ENCODE measurements at regions not wholly inside any gene's neighbourhood (a gene's known extent, or its start where the extent isn't known, plus 50 kb on each side); places are given as distances from the start of the nearest gene placed in this dataset.

DNA sequence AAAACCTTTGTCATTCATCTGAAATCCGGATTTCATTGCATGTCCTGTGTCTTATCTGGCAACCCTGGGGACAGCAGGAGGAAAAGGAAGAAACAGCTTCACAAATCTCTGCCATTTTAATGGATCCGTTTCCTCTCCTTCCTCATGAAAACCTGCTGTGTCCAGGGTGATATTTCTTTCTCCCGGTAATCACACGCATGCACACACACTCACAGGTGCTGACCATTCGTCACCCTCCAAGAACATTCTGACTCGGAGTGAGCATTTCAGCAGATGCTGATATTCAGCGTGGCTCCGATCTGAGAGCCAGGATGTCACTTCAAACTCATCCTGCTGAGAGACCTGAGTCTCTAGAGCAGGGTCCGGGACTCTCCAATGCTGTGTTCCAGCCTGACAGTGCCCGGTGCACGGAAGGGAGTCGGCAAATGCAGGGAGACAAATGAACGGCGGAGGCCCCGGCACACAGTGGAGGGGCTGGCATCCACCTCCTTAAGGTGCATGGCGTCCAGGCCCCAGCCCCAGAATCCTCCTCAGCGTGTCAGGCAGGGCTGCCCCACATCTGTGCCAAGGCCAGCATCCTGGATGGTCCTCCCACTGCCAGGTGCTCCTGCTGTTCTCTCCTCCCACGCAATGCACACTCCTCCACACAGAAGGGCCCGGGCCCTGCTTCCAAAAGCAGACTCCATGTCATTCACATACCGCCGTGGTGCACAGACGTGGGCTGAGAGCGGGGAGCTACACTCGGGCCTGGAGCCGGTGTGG, 70.7 kb downstream of the RBFOX3 start:
- DNase-seq = no peak

DNA sequence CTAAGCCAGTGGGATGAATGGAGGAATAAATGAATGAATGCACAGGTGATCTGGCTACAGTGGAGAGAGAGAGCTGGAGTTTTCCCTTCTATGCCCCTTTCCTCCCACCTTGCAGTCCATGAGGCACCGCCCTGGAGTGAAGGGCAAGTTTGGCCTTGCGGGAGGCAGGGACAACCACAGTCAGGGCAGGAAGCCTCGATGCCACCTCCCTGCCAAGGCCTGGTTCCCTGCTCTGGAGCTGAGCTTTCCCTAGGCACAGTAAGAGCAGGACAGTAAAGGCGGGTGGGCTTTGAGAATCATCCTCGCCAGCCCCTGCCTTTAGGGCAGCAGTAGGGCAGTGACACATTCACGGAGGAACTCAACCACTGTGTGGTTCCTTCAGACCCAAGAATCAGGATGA, 72.6 kb downstream of the RBFOX3 start:
- DNase-seq = no peak

GRCh38 chr17:79537686-79538085, 73.2 kb downstream of the RBFOX3 start:
- DNase-seq = no peak

- DNase-seq = no peak
Measured at GRCh38 chr17:79537061-79537460, 73.8 kb downstream of the RBFOX3 start.

DNA sequence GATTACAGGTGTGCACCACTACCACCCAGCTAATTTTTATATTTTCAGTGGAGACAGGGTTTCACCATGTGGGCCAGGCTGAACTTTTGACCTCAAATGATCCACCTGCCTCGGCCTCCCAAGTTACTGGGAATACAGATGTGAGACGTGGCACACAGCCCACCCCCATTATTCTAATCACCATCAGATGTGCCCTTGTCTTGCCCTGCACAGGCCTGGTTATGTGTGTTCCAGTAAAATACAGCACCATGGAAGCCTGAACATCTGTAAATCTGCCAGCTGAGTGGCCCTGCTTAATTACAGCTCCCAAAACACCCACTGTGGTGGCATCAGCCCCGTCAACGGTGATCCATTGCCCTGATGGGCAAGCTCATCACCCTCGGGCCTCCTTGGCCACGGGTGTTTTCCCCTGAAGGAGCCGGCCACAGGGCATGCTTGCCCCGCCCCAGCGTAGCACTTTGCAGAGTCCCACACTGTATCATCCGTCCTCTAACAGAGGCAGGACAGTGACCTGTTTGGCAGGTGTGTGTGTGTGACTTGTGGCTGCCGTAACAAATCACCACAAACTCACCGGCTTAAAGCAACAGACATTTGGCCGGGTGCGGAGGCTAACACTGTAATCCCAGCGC, 74.5 kb downstream of the RBFOX3 start:
- no peak for DNase-seq

- no peak for DNase-seq
Measured at GRCh38 chr17:79535728-79536025, 75.2 kb downstream of the RBFOX3 start.

DNA sequence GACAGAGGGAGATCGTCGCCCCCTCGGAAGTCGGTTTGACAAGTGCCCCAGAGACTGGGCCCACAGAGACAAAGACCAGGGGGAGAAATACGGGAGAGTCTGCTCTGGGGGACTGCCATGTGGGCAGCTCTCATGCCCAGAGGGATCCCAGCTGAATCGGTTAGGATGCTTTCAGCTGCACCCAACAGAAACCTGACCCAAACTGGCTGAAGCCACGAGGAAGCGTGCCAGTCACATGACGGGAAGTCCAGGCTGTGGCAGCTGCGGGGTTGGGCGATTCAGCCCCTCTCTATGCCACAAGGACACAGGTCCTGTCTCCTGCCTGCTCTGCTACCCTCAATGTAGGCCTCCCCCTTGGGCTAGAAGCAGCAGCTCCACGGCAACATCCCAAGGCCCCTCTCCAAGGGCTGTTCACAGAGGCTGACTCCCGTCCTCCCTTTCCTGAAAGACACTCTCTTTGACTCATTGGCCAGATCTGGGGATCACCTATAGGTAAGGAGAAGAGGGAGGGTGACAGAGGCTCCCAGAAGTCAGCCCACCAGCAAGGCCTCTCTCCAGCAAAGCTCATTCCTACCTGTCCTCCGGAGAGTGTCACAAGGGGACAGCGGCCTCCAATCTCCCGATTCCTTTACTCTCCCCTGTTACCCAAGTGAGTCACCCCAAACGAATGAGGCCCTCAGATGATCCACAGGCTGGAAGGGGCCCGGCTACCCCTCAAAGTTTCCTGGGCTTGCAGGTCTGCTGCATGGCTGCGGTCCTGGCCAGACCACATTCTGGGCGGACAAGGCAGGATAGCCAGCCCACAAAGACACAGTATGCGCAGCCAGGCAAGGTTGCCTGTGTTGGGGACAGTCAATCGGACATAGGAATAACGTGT, 75.8 kb downstream of the RBFOX3 start:
- DNase-seq = no peak

DNA sequence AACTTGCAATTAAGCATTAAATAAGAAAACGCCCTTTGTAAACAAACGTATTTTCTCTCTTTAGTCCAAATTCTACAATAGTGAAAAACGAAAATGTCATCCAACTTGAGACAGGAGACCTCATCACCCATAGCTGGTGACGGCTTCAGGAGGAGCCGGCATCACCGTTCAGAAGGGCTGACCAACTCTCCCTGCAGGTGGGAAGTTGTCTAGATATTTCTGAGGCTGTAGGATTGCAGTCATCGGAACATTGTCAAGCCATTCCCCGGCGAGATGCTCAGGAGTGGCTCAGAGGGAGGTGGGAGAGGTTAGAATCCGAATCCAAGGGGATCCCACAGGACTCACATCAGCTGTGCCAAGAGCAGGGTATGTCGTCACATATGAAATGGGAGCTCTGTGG, 76.7 kb downstream of the RBFOX3 start:
- no peak for DNase-seq

GRCh38 chr17:79533116-79533515, 77.7 kb downstream of the RBFOX3 start:
- no peak for DNase-seq

GRCh38 chr17:79532107-79532790, 78.6 kb downstream of the RBFOX3 start:
- no peak for DNase-seq

DNA sequence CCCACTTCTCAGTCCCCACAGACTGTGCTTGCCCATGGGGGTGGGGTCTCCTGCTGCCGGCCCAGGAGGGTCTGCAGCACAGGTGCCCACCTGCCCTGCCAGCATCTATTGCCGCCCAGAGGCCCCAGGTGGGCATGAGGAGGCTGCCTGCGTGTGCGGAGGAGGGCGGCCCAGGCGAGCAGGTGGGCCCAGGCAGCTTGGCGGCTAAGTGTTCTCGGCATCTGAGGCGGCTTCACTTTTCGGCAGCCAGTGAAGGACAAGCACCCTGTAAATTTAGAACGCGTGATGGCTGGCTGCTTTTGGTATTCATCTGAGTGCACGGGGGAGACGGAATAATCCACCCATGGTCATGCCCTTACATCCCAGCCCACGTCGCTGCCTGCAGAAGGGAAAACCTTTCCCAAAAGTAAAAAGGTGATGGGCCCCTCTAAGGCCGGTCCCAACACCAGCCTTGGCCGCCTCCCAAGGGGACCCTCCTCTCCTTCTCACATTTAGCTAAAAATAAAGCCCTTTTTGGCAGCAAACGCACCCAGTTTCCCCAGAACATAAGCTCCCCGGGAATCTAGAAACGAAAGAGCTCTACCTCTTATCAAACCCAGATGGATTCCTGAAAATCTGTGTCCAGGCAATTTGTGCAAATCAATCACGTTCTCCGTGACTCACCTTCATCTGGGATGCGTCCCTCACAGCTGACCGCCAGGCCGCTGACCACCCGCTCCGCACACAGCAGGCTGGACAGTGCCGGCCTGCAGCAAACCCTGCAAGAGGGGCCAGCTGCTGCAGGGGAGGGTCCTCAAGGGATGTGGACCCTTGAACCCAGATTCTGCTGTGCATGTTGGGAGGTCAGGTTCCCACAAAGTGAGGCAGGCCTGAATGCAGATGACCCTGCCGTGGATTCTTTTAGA, 79.4 kb downstream of the RBFOX3 start:
- no peak for DNase-seq

GRCh38 chr17:79530361-79531105, 80.3 kb downstream of the RBFOX3 start:
- no peak for DNase-seq

DNA sequence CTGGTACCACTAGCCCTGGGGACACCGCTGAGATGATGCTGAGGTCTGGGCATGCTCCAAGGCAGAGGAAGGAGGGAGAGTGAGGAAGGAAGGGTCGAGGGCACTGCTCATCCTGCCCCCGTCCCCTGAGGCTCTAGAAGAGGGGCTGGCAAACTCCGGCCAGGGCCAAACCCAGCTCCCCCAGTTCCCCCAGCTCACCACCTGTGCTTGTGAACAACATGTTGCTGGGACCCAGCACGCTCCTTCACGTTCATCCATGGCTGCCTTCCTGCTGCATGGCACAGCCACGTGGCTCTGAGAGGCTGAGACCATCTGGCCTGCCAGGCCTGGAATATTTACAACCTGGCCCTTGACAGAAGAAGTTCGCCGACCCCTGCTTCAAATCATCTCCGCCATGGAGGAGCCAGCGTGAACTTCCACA, 81.2 kb downstream of the RBFOX3 start:
- no peak for DNase-seq

GRCh38 chr17:79528592-79529125, 82.2 kb downstream of the RBFOX3 start:
- no peak for DNase-seq

DNA sequence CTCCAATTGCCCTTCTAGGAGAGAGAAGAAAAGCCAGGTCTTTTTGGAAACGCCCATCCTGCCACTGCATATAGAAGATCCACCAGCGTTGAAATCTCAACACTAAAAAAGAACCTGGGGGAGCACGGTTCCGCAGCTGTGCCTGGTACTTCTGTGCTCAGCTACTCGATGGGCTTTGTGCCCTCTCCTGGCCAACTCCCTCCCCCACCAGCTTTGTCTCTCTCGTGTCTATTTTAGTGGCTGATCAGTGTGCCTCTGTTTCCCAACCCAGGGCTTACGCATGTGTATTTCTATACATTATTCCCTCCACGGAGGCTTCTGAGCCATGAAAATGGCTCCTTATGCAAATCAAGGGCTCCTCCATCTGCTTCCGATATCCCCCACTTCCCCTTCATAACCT, 83.5 kb downstream of the RBFOX3 start:
- DNase-seq = no peak

- DNase-seq = no peak
Measured at GRCh38 chr17:79525793-79526677, 84.8 kb downstream of the RBFOX3 start.

DNA sequence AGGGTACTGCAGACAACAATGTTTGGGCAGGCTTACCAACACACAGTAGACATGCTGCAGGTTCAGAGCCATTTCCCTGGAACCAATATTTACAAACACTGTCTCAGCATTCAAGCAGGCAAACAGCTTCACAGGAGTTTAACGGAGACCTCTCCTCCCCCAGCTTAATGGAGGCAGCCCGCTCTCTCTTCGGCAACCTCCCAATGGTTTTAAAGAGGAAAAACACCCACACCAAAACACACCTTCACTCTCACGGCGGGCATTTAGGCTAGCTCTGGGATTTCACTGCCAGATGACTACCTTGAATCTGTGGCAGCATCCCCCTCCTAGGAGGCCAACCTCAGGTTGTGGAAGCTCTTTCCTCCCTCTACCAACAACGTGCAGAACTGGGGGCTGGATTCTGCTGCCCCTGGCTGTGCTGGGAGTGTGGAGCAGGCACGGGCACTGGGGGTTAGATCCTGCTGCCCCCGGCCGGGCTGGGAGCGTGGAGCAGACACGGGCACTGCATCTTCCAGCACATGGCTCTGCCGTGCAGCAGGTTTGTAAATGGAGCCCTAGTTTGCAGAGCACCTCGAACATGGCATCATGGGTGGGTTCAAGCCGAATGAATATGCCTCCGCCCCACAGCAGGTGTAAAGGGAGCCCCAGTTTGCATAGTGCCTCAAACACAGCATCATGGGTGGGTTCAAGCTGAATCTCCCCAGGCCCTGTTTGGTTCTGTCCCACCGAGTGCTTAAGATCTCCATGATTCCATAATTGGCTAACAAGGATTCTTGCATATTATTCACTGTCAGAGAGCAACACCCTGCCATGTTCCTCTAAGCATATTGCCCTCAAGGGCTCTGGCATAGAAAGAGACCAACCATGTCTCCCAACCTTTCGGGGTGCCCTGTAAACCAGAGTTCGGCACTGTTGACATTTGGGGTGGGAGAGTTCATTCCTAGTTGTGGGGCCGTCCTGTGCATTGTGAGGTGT, 86.4 kb downstream of the RBFOX3 start:
- DNase-seq = no peak
